CD14-positive monocyte (primary cell): ENCODE measurements at regions not wholly inside any gene's neighbourhood (a gene's known extent, or its start where the extent isn't known, plus 50 kb on each side); places are given as distances from the start of the nearest gene placed in this dataset.

ENCODE experiments used
- DNase-seq, 3 donors: peaks; one replicate each; pipeline ENCODE4 v3.0.0-alpha.2; 2011 to 2022
- H2AFZ ChIP-seq: 2 replicates; pipeline ENCODE4 v1.6.0; 2012; ENCODE audit warnings: mild to moderate bottlenecking, low read depth, low read length, inconsistent platforms; ENCODE audit not compliant: insufficient read depth, poor library complexity, severe bottlenecking
- H3K27ac ChIP-seq, 2 donors: 1 replicate in 1 of 2; 2 replicates in 1 of 2; pipeline ENCODE4 v1.5.1; 2012 to 2013; ENCODE audit warnings: low read length in 2 of 2, control low read depth in 1 of 2, inconsistent platforms in 1 of 2, low read depth in 1 of 2, mild to moderate bottlenecking in 1 of 2
- H3K27me3 ChIP-seq, 2 donors: one replicate each; pipeline versions ENCODE4 v1.6.0 to v1.6.1; 2011 to 2013; ENCODE audit warnings: low read length in 2 of 2; ENCODE audit not compliant: control insufficient read depth in 2 of 2, insufficient read depth in 2 of 2
- H3K36me3 ChIP-seq, 2 donors: replicated peaks in 1 of 2; 1 replicate in 1 of 2; 2 replicates in 1 of 2; pipeline versions ENCODE4 v1.5.1 to v1.6.1; 2012 to 2013; ENCODE audit warnings: low read length in 2 of 2, control low read depth in 1 of 2, inconsistent platforms in 1 of 2, mild to moderate bottlenecking in 1 of 2; ENCODE audit not compliant: insufficient read depth in 2 of 2, control insufficient read depth in 1 of 2
- H3K4me1 ChIP-seq, 2 donors: 1 replicate in 1 of 2; 2 replicates in 1 of 2; pipeline versions ENCODE4 v1.5.1 to v1.6.1; 2012 to 2013; ENCODE audit warnings: low read length in 2 of 2, control low read depth in 1 of 2, inconsistent platforms in 1 of 2, mild to moderate bottlenecking in 1 of 2, moderate library complexity in 1 of 2; ENCODE audit not compliant: insufficient read depth in 2 of 2, control insufficient read depth in 1 of 2
- H3K4me2 ChIP-seq: replicated peaks from 2 replicates; pipeline ENCODE3; 2012; ENCODE audit warnings: low read length, moderate library complexity, mild to moderate bottlenecking; ENCODE audit not compliant: poor library complexity, severe bottlenecking; ENCODE audit errors: extremely low read depth
- H3K4me3 ChIP-seq, 3 experiments: fragments of 200-600 bp in 1 of 3; sonication (generic) in 1 of 3; replicated peaks in 1 of 3; 1 replicate in 2 of 3; 2 replicates in 1 of 3; pipeline ENCODE4 v1.5.1; 2011 to 2013; ENCODE audit warnings: low read length in 3 of 3, mild to moderate bottlenecking in 3 of 3, control low read depth in 2 of 3, low read depth in 2 of 3, inconsistent platforms in 1 of 3, moderate library complexity in 1 of 3
- H3K79me2 ChIP-seq: 2 replicates; pipeline ENCODE4 v1.6.0; 2012; ENCODE audit warnings: mild to moderate bottlenecking, control low read depth, inconsistent platforms, low read length, moderate library complexity; ENCODE audit not compliant: insufficient read depth
- H3K9ac ChIP-seq: 2 replicates; pipeline ENCODE4 v1.6.0; 2017; ENCODE audit warnings: low read length, mild to moderate bottlenecking; ENCODE audit not compliant: insufficient read depth, poor library complexity, severe bottlenecking
- H3K9me3 ChIP-seq, 2 donors: replicated peaks in 1 of 2; 1 replicate in 1 of 2; 2 replicates in 1 of 2; pipeline versions ENCODE4 v1.5.1 to v1.6.1; 2012 to 2013; ENCODE audit warnings: low read length in 2 of 2, control low read depth in 1 of 2; ENCODE audit not compliant: control insufficient read depth in 1 of 2, insufficient read depth in 1 of 2
- H4K20me1 ChIP-seq: 2 replicates; pipeline ENCODE4 v1.6.0; 2012; ENCODE audit warnings: mild to moderate bottlenecking, low read length, control low read depth, moderate library complexity; ENCODE audit not compliant: insufficient read depth
- H3K27ac Mint-ChIP-seq, 7 donors: one replicate each; pipeline ENCODE4 v1.8.0; 2020; ENCODE audit warnings: mild to moderate bottlenecking in 7 of 7, mixed read lengths in 7 of 7, moderate library complexity in 6 of 7, inconsistent platforms in 2 of 7
- H3K27me3 Mint-ChIP-seq, 3 donors: one replicate each; pipeline ENCODE4 v1.8.0; 2021 to 2022; ENCODE audit warnings: low read depth in 3 of 3, mild to moderate bottlenecking in 3 of 3, mixed read lengths in 3 of 3, moderate library complexity in 3 of 3, inconsistent platforms in 1 of 3
- H3K36me3 Mint-ChIP-seq, 2 donors: one replicate each; pipeline ENCODE4 v1.8.0; 2020; ENCODE audit warnings: mixed read lengths in 2 of 2, inconsistent platforms in 1 of 2, mild to moderate bottlenecking in 1 of 2
- H3K4me1 Mint-ChIP-seq: one replicate; pipeline ENCODE4 v1.8.0; 2020; ENCODE audit warnings: mild to moderate bottlenecking, mixed read lengths
- H3K4me3 Mint-ChIP-seq, 2 donors: one replicate each; pipeline ENCODE4 v1.8.0; 2020; ENCODE audit warnings: mild to moderate bottlenecking in 2 of 2, mixed read lengths in 2 of 2, moderate library complexity in 1 of 2
- H3K9me3 Mint-ChIP-seq, 7 donors: one replicate each; pipeline ENCODE4 v1.8.0; 2020 to 2022; ENCODE audit warnings: mixed read lengths in 7 of 7, mild to moderate bottlenecking in 6 of 7, moderate library complexity in 6 of 7, inconsistent platforms in 2 of 7
- WGBS: methylation state at CpG from one replicate; pipeline ENCODE4 v1.1.5; 2013; ENCODE audit warnings: missing lambda C conversion rate; ENCODE audit not compliant: insufficient coverage; 5-methylcytosine and 5-hydroxymethylcytosine counted together
- intact Hi-C, 2 donors: fragments of 100-400 bp; cut with micrococcal nuclease; formaldehyde crosslinking; loops; one replicate each; pipeline versions ENCODE4 v1.15.0 to v1.15.1; 2023
- TF ChIP-seq, protein P1 (sequence below): fragments of 200-600 bp; IDR thresholded peaks from one replicate; pipeline ENCODE4 v1.8.0; 2022; ENCODE audit warnings: antibody characterized with exemption, mild to moderate bottlenecking

DNA sequence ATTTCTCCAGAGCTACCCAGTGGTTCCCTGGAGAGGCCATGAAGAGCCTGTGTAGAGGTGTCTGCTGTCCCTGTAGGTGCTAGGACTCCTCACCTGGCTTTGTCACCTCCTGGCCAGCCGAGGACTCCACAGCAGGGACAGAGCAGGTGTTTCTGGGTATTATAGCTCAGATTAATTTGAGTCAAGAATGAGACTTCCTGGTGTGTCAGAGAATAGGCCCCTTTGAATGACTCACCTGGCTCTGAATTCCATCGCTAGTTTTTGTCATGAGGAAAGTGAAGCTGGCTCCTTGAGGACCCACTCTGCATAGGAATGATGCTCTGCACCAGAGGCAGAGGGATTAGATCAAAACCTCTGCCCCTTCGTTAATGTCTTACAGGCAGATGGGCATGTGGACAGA, 167.5 kb upstream of the TOPAZ1 start:
- Mint-ChIP-seq H3K27me3 (peaks cover 2 to 6% (median 3%) of the 10 kb centered on the region in 3 donors), H3K9me3 (no peaks in the 10 kb centered on the region), H3K27ac (no peak overlapping the region), H3K4me1 (no peaks in the 10 kb centered on the region), H3K4me3 (no peak overlapping the region), H3K36me3 (no peaks in the 10 kb centered on the region)
- Histone ChIP-seq H3K27me3 (no peaks in the 10 kb centered on the region), H3K36me3 (no peaks in the 10 kb centered on the region), H3K9me3 (no peaks in the 10 kb centered on the region), H3K79me2 (no peaks in the 10 kb centered on the region), H3K9ac (no peak overlapping the region), H4K20me1 (no peaks in the 10 kb centered on the region), H3K4me2 (no peak overlapping the region), H3K27ac (no peak overlapping the region), H3K4me1 (no peaks in the 10 kb centered on the region), H2AFZ (no peak overlapping the region), H3K4me3 (no peak overlapping the region)
- DNase-seq = no peak
- TF ChIP-seq, protein P1, sequence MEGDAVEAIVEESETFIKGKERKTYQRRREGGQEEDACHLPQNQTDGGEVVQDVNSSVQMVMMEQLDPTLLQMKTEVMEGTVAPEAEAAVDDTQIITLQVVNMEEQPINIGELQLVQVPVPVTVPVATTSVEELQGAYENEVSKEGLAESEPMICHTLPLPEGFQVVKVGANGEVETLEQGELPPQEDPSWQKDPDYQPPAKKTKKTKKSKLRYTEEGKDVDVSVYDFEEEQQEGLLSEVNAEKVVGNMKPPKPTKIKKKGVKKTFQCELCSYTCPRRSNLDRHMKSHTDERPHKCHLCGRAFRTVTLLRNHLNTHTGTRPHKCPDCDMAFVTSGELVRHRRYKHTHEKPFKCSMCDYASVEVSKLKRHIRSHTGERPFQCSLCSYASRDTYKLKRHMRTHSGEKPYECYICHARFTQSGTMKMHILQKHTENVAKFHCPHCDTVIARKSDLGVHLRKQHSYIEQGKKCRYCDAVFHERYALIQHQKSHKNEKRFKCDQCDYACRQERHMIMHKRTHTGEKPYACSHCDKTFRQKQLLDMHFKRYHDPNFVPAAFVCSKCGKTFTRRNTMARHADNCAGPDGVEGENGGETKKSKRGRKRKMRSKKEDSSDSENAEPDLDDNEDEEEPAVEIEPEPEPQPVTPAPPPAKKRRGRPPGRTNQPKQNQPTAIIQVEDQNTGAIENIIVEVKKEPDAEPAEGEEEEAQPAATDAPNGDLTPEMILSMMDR = no peak
- WGBS = 76% methylated on average over 2 of the region's 3 CpGs
- intact Hi-C loops = no loop called here

DNA sequence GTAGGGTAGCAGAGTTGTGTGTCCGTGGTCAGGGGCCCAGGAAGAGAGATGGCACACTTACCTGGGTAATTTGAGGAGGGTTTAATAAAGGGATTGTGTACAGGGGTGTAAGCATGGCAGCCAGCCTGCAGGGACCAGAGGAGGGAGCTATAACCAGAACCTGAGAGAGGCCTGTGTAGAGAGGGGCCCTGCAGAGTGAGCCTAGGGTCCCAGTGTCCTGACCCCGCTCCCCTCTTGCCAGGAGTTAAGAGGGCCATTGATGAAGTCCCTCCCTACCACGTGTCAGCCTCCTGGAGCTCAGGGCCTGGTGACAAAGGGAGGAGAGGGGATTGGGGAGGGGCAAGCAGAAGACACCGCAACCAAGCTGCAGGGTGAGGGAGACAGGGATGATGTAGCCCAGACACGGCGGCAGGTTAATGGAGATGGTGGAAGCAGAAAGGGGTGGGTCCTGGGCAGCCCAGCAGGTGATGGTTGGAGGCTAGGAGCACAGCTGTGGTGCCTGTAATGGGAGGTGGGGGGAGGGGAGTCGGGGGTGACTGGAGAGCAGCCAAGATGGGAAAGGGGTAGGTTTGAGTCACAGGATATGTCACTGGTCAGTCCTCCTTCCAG, 165.4 kb upstream of the TOPAZ1 start:
- Histone ChIP-seq H3K27me3 (no peaks in the 10 kb centered on the region), H2AFZ (no peak overlapping the region), H3K36me3 (no peaks in the 10 kb centered on the region), H3K4me2 (no peak overlapping the region), H3K4me3 (no peak overlapping the region), H3K4me1 (no peaks in the 10 kb centered on the region), H3K27ac (no peak overlapping the region), H3K9ac (no peak overlapping the region), H3K9me3 (no peaks in the 10 kb centered on the region), H4K20me1 (no peaks in the 10 kb centered on the region), H3K79me2 (no peaks in the 10 kb centered on the region)
- Mint-ChIP-seq H3K27ac (no peak overlapping the region), H3K36me3 (no peaks in the 10 kb centered on the region), H3K9me3 (no peaks in the 10 kb centered on the region), H3K4me1 (no peaks in the 10 kb centered on the region), H3K27me3 (peaks cover 2 to 7% (median 7%) of the 10 kb centered on the region in 3 donors), H3K4me3 (no peak overlapping the region)
- TF ChIP-seq, protein P1 = no peak
- intact Hi-C loops = no loop called here
- no peak for DNase-seq
- WGBS = 97% methylated on average over 5 of the region's 7 CpGs
